HG03575 (cell line): ENCODE measurements at regions not wholly inside any gene's neighbourhood (a gene's known extent, or its start where the extent isn't known, plus 50 kb on each side); places are given as distances from the start of the nearest gene placed in this dataset.

Source experiments
- ATAC-seq: cut with Tn5 transposase; IDR thresholded peaks from one replicate; pipeline ENCODE4 v1.9.1; 2021; ENCODE audit not compliant: unreplicated experiment, insufficient number of reproducible peaks, low FRiP score; ENCODE audit errors: extremely low read depth

GRCh38 chr13:109672545-109672944 lies 113.8 kb downstream of the IRS2 start:
- no peak for ATAC-seq

DNA sequence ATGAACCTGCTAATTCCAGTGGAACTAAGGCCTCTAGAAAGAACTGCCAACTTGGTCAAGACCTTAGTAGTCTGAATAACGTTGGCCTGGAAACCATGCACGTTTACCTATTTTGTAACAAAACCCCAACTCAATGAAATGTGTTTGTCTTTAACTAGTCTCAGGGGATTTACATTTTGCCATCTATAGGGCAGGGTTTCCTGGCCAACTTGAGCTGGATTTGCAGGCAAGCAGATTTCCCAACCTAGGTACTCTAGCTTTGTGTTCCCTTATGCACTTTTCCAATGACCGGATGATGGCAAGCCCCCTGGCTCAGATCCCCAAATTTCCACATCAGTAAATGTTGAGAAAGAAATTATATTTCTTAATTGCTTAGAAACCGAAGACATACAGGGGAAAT lies 114.5 kb downstream of the IRS2 start:
- ATAC-seq, result no peak

DNA sequence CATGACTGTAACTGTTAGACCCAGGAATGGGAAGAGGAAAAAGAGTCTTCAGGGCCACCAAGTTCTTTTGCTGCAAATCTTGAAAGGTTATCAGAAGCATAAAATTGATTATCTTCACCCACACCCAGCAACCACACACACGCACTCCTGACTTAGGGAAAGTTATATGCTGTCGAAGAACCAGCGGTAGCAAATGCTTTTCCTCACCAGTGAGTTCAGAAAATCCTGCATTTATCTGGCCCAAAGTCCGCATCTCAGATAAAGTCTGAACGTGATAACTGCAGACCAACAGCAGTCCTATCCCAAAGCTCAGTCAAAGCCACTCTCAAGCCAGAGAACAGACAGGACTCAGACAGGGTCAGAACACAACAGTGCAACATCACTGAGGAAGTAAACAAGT lies 115.6 kb downstream of the IRS2 start:
- no peak for ATAC-seq

DNA sequence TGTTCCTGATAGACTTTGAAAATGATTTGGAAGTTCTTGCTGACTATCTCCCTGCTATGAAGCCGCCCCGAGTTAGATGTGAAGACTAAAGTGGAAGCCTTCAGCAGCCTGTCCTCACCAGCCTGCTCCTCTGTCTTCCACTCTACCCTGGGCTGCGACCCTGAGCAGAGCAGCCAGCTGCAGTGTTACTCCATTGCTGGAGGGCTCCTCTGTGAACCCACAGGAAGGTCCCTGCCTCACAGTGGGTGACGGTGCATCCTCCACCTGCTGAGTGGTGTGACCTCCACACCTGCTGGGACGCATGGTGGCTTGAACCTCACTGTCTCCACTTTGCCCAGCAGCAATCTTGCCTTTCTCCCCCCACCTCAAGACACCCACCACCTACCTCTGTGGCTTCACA lies 116.4 kb downstream of the IRS2 start:
- ATAC-seq, result no peak

DNA sequence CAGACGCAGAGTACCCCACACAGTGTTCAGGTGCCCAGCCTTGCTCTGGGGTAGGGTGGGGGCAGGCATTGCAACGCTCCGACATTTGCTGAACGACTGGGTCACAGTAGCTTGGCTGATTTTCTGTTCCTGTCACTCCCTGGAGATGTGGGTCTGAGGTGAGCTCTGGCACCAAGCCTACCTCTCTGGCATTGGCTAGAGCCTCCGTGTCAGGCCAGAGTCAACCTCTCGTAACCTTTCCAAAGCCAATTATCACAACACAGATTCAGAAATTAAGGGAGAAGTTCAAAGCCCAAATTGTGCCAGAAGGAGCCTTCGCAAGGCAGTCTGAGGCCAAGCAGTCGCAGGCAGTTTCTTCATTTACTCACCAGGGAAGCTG lies 117.2 kb downstream of the IRS2 start:
- ATAC-seq, result no peak

- ATAC-seq, result no peak
These were observed 117.8 kb downstream of the IRS2 start for GRCh38 chr13:109668433-109669233.

DNA sequence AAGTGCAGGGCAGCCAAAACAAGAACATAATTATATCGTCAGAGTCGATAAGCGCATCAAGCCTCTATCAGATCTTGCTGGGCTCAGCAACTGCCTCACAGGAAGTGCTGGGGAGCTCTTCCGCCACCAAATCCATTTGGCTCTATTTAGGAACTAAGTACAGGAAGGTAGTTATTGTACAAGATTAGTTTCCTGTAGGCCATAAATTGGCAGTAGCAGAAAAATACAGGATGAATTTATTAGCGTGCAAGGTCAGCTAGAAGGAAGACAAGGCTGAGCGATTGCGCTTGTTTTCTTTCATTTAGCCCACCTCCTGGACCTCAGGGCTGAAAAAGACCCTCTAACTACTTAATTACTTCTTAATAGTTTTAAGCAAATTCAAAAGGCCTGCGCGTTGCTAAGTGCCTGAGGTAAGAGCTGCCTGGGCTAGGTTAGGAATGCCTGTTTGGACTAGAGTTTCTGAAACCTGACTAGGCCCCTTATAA lies 118.5 kb downstream of the IRS2 start:
- no peak for ATAC-seq

DNA sequence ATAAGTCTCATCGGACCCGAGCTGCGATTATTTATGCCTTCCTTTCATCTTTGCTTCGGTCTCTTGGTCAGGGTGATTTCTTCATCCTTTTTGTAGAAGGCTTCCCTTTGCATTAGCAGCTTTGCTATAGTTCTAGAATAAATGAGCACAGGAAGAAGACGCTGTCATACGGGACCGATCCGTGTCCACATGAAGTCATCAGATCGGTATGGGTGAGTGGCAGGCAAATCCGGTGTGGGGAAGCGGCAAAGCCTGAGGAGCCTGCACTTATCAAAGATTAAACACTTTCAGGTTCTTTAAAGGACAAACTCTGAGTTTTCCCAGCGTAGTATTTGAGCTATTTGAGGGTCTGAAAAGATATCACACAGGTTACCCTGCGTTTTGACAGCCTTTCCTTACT lies 119.3 kb downstream of the IRS2 start:
- ATAC-seq, result no peak

DNA sequence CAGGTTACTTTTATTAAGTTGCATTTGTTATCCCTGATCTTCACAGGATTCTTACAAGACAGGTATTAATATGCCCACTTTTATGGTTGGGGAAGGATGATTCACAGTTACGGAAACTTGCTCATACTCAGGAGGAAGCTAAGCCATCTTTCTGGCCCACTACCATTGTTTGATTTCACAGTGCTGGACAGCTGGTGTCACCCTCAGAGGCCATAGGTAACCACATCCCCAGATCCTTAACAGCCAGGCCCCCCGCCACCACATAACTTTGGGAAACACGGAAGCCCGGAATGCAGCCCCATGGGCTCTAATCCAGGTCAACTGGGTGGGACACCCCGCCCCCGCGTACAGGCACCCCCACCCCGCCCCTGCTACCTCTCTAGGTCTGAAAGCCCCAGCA lies 119.7 kb downstream of the IRS2 start:
- no peak for ATAC-seq

GRCh38 chr13:109665781-109666249 lies 120.6 kb downstream of the IRS2 start:
- no peak for ATAC-seq

DNA sequence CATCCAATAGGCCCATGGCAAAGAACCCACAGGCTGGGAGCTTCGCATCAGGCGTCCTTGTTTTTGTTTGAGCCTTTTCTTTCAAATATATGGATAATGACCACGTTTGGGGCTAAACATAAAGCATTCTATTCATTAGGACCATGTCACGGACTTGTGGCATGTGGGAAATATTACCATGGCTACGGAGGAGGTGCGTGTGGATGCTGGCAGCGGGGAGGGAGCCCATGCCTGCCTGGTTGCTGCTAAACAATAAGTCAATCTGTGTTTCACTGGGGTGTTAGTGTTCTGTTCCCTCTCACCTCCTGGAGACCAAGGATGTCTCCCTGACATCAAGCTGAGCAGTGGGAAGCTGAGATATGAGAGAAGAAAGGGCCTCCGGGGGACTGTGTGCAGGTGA lies 121.1 kb downstream of the IRS2 start:
- ATAC-seq, result no peak

DNA sequence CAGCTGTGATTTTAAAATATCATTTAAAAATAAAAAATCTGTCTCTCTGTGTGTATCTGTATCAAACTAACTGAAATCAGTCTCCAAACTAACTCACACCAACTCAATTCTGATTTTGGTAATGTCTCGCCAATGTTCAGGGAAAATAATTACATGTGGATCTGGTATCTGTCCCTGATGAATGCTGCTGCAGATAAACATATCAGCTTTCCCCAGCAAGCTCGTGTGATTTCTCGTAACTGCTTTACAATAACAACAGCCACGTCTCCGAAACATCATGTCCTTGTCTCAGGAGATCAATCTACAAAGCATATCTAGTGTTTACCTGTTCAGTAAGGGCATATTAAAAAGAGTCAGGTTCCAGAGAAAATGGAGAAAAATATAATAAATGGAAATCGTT lies 129.0 kb downstream of the IRS2 start:
- ATAC-seq, result no peak

GRCh38 chr13:109656206-109656605 lies 130.2 kb downstream of the IRS2 start:
- ATAC-seq, result no peak

DNA sequence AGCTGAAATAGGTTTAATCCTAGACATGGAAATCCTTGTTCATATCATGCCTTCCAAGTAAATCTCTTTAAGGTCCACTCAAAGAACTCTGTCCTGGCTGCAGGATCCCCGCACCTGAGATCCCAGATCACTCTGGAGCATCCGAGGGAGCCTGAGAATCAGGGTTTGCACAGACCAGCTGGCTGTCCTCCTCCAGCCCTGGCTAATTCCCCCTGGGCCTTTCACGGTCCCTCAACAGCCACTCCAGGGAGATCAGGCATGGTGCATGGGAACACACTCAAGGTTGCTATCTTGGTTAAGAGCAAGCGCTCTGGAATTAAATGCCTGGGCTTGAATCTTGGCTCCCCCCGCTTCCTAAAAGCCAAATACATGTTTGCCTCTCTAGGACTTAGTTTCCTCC lies 130.8 kb downstream of the IRS2 start:
- ATAC-seq, result no peak

GRCh38 chr13:109655206-109655600 lies 131.2 kb downstream of the IRS2 start:
- ATAC-seq, result no peak

GRCh38 chr13:109654341-109655205 lies 131.8 kb downstream of the IRS2 start:
- ATAC-seq, result no peak

GRCh38 chr13:109652531-109652930 lies 133.9 kb downstream of the IRS2 start:
- no peak for ATAC-seq

DNA sequence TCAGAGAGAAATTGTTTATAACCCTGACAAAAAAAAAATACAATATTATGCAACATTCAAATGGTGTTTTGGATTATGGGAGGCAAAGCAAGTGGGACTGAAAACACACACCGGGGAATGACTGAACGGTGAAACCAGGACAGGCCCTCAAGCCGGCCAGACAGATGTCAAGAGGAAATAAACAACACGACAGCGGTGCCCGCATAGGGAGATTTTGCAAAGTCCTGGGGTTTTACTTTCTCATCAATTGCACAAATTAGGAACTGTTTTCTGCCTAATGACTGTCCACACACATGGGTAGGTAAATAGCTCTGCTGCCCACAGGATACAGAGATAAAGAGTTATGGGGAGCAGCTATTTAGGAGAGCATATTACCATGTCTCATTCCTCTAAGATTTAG lies 134.5 kb downstream of the IRS2 start:
- ATAC-seq, result no peak

GRCh38 chr13:109651311-109651710 lies 135.1 kb downstream of the IRS2 start:
- no peak for ATAC-seq

DNA sequence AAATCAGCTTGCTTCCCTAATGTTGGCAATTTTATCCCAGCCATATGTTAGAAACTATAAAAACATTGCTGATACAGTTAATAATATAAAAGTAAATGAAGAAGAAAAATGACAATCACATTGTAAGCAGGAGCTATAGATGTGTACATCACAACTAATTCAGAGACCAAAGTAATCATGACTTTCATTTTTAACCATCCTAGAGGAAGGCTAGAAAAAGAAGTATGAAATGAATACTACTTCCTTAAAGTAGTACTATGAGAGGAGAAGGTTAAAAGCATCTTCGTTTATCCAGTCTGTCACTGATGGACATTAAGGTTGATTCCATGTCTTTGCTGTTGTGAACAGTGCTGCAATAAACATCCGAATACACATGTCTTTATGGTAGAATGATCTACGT lies 135.5 kb downstream of the IRS2 start:
- ATAC-seq, result no peak
